HG03039 (cell line): ENCODE measurements at regions not wholly inside any gene's neighbourhood (a gene's known extent, or its start where the extent isn't known, plus 50 kb on each side); places are given as distances from the start of the nearest gene placed in this dataset.

Experiments
- ATAC-seq: cut with Tn5 transposase; IDR thresholded peaks from one replicate; pipeline ENCODE4 v1.9.1; 2021; ENCODE audit warnings: mild to moderate bottlenecking, moderate library complexity; ENCODE audit not compliant: unreplicated experiment

- ATAC-seq = no peak
These were observed 73.7 kb upstream of the PROK2 start for GRCh38 chr3:71858503-71859122.

- ATAC-seq = no peak
These were observed 73.0 kb upstream of the PROK2 start for GRCh38 chr3:71857956-71858355.

GRCh38 chr3:71854706-71855105 lies 69.8 kb upstream of the PROK2 start:
- no peak for ATAC-seq

- no peak for ATAC-seq
These were observed 69.1 kb upstream of the PROK2 start for GRCh38 chr3:71854096-71854495.

- no peak for ATAC-seq
These were observed 66.9 kb upstream of the PROK2 start for GRCh38 chr3:71851878-71852277.

GRCh38 chr3:71850654-71851053 lies 65.7 kb upstream of the PROK2 start:
- no peak for ATAC-seq

GRCh38 chr3:71849681-71850080 lies 64.7 kb upstream of the PROK2 start:
- no peak for ATAC-seq

- ATAC-seq = no peak
These were observed 62.8 kb upstream of the PROK2 start for GRCh38 chr3:71847794-71848193.

GRCh38 chr3:71846185-71846584 lies 61.2 kb upstream of the PROK2 start:
- ATAC-seq = no peak

GRCh38 chr3:71843071-71843470 lies 58.1 kb upstream of the PROK2 start:
- ATAC-seq = no peak

GRCh38 chr3:71838406-71838805 lies 53.5 kb upstream of the PROK2 start:
- ATAC-seq = no peak
